GM21528 (cell line): ENCODE measurements at regions not wholly inside any gene's neighbourhood (a gene's known extent, or its start where the extent isn't known, plus 50 kb on each side); places are given as distances from the start of the nearest gene placed in this dataset.

ENCODE experiments used
- ATAC-seq: cut with Tn5 transposase; IDR thresholded peaks from one replicate; pipeline ENCODE4 v1.9.1; 2021; ENCODE audit warnings: mild to moderate bottlenecking, moderate library complexity; ENCODE audit not compliant: unreplicated experiment, low FRiP score

DNA sequence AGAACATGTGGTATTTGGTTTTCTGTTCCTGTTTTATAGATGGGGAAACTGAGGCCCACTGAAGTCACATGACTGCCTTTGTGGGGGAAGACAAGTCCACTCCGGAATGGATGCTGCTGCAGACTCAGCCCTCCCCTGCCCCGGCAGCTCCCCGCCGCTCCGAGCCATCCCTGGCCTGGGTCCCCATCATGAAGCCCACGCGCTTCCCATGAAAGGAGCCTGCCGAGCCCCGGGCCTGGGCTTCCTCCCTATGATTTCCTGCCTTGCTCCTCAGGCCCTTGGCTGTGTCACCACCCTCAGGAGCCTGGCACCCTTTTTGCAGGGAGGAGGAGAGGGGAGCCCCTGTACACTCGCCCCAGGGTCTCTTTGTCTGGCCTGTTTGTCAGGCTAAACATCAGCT is 125.3 kb upstream of the FOXF1 start:
- no peak for ATAC-seq

DNA sequence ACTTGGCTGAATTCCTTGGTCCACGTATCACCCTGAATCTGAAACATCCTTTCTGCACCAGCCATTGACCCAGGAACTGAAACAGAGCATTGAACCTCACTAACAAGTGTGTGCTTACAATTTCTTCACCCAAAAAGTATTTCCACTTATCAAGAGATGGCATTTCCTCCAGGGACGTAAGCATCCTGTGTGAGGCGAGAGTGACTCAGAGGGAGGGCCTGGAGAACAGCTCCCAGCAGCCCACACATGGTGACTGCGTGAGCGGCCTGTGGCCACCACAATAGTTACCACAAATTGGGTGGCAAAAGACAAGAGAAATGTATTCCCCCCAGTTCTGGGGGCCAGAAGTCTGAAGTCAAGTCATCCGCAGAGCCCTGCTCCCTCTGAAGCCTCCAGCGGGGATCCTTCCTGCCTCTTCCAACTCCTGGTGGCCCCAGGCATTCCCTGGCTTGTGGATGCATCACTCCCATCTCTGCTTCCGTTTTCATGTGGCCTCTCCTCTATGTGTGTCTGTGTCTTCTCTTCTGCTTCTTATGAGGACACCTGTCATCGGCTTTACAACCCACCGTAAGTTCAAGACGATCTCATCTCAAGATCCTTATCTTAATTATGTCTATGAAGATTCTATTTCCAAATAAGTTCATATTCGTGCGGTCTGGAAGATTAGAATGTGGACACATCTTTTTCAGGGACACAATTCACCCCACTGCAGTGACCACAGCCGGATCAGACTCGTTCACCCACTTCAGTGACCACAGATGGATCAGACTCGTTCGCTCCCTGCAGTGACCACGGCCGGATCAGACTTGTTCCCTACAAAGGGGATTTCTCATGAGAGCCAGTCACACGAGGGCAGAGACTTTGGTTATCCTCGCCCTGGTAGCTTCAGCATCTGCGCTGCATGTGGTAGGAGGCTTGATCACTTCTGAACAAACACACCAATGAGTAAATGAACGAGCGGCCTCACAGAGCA is 122.6 kb upstream of the FOXF1 start:
- ATAC-seq: no peak

DNA sequence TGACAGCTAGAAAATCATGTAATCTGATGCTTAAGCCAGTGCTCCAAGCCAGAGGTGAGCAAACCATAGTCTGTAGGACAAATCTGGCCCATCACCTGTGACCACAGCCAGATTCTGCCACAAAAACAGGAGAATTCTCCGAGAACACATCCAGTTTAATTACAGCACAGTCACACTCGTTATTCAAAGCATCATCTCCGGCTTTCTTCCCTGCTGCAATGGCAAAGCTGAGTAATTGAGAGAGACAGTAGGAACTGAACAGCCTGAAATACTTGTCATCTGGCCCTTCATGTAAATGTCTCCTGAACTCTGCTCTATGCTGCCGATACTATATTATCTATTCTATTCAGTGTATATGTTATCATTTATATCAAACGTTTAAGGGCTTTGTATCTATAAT is 121.4 kb upstream of the FOXF1 start:
- ATAC-seq: no peak

DNA sequence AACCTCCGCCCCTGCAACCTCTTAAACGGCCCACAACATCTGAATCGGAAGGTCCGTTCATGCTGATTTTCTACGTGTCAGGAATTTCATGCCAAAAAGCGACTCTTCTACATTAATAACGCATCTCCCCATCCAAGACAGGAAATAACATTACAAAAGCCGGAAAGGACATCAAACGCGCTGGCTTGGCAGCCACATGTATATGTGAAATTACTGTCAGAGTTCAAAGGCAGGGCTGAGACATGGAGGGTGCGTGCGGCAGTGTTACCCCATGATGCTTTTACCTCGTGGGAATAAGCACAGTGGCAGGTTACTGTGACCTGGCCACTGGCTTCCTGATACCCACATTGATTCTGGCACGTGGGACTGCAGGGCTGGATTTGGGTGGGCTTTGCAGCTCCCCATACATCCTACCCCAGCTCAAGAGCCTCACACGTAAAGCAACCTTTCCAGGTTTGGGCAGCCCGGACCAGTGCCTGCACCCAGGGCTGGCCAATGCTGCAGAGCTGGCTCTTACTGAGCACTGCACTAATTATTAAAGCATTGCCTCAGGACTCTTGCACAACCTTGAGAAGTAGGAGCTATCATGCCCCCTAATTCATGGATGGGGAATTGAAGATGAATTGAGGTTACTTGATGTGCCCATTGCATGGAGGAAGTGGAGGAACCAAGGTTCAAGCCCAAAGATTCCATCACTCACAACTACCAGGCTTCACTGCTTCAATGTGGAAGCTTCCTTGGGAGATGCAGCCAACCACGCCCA is 120.6 kb upstream of the FOXF1 start:
- ATAC-seq: no peak

DNA sequence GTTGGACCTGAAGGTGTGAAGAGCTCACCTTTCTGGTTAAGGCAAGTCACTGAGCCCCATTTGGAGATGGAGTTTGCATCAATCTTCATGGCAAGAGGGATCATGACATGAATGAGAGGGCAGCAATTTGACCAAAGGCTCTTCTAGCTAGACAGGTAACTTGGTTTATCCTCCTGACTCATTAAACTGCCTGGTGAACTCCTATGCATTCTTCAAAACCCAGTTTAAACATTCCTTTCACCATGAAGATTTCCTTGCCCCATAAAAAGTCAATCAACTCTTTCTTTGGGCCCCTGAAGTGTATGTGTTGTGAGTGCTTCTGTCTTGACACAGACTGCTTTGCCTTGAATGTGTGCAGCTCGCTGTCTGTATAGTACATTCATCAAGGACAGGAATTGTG is 120.0 kb upstream of the FOXF1 start:
- no peak for ATAC-seq

DNA sequence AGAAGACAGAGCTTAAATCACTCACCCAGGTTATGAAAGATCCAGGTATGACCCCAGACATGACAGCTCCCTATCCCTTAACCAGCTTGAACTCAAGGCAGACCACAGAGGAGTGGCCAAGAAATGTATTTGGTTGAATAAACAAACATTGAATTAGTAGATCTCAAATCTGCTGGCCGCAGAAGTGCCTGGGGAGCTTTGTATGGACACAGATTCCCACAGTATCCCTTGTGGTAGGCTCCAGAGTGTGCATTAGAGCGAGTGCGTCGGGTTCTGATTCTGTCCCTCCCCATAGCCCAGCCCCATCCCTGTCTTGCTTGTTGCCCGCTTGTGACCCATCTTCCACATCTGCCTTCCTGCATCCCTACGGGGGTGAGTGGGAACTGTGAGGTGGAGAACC is 118.8 kb upstream of the FOXF1 start:
- ATAC-seq: no peak

DNA sequence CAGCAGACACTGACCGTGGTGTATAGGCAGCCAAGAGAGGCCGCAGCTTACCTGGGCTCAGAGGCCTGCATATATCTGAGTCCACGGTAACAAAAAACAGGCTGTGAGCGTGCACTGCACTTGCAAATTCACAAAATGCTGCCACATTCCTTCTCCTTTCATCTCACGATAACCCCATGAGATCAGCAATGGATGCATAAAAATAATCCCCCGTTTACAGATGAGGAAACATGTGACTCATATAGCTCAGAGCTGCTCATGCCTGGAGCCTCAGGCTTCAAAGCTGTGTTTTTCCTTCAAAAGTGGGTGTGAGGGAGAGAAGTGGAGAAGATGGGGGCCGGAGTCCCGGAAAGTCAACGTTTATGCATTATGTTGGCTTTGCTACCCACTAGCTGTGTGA is 118.3 kb upstream of the FOXF1 start:
- no peak for ATAC-seq

DNA sequence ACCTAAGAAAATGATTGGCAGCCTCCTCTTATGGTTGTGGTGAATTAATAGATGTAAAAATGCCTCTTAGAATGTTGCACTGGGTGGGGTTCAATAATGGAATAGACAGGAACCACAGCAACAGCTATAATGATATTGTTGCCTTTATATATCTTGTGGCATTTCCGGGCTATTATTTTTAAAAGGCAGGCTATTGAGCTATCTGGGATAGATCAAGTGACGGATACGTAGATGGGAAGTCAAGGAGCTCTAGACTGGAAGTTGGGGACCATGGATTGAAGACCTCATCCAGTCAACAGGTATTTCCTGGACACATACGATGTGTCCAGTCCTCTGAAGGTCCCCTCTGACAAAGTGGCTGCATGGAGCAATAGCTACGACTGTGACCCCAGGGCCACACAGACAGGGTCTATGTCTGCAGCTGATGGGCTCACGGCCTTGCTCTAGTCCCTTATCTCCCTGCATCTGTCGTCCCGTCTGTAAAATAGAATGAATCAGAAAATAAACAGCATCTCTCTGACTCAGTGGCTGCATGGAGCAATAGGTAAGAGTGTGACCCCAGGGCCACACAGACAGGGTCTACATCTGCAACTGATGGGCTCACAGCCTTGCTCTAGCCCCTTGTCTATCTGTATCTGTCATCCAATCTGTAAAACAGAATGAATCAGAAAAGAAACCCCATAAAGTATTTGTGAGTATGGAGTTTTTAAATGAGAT is 117.7 kb upstream of the FOXF1 start:
- ATAC-seq: no peak

DNA sequence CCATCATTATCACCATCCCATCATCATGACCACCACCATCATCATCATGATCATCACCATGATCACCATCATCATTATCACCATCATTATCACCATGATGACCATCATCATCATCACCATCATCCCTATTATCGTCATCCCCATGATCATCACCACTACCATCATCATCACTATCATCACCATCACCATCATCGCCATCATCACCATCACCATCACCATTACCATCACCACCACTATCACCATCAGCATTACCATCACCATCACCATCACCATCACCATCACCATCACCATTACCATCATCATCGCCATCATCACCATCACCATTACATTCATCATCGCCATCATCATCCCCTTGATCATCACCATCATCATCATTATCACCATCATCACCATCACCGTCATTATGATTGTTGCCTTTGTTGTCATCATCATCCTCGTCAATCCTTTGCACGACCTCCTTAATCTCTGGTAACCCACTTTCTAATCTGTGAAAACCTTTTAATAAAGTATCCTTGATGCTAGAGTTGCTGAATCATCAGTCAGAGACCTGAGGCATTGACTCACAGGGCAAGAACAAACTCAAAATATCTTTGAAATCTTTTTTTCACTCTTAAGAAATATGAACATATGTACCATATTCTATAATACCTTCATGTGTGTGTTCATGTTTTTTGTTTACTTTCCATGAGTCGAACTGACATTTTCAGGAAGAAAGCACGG is 116.3 kb upstream of the FOXF1 start:
- no peak for ATAC-seq

DNA sequence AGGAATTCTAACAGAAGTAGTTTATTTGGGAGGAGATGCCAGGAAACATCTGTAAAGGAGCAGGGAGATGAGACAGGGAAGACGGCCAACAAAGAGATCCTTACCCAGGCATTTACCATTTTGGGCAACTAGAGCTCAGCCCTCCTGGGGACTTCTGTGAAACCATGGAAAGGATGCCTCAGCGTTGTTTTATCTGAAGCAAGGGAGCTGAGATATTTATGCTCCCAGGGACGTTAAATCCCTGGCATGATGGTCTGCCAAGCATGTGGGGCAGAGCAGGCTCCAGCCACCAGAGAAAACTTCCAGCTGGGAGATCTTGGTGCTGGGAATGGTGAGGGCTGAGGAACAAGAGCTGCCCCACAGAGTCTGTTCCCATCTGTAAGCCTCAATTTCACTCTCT is 114.8 kb upstream of the FOXF1 start:
- no peak for ATAC-seq

DNA sequence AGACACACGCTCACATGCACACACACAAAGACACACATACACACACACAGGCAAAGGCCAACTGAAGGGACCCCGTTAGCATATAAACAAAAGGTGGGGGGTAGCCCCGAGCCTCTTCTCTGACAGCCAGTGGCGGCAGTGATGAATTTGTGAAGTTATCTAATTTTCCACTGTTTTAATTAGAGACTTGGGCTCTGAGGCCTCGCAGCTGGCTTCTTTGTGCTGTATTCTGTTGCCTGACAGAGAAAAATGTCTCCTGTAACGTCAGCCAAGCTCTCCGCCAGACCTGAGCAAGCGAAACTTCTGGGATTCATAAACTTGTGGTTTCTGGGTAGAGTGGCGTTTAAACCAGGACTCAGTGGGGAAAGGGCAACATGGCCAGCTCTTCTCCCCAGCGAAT is 113.9 kb upstream of the FOXF1 start:
- ATAC-seq: no peak

DNA sequence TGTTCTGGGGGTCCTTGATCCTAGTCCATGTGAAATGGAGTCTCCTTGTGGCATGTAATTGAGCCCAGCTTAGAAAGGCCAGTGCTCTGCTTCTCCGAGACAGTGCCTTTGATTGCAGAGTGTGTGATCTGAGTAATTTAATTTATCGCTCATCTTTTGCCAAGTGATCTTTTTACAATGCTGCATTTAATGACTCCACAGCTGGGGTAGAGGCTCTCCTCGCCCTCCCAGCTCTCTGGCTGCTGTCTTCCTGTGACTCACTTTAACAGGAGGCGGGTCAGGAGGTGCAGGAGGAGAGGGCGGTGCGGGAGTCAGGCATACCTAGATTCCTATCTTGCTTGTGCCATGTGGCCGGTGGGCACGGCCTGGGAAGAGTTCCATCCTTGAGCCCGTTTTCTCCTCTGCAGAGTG is 113.4 kb upstream of the FOXF1 start:
- no peak for ATAC-seq

DNA sequence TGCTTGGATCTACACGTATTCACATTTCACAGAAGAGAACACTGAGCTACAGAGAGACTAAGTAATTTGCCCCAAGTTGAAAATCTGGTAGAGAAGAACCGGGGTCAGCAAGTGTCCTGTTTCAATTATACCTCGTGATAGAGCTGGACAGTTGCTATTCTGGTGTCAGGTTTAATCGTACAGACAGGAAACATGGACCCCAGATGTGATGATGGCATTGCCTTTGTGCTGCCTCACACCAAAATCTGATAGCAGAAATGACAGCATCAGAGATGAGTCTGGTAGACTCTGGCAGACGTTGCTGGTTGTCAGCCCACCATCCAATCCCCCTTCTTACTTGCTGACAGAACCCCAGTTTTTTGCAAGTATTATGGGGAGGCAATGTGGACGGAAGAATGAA is 112.1 kb upstream of the FOXF1 start:
- ATAC-seq: no peak

DNA sequence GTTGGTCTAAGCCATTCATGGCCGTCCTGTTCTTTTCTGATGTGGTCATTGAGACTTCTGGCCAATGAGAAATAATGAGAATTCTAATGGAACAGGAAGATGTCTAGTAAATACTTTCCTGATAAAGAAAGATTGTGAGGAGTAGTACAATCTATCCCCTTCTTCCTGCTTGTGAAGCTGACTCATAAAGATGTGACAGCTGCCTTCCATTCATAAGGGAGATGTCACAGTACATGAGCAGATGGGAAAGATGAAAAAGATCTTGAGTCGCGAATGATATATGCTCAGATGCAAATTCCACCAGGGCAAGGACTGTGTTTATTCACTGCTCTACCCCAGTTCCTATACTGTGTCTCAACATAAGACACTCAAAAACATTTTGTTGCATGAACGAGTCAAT is 111.7 kb upstream of the FOXF1 start:
- ATAC-seq: no peak

DNA sequence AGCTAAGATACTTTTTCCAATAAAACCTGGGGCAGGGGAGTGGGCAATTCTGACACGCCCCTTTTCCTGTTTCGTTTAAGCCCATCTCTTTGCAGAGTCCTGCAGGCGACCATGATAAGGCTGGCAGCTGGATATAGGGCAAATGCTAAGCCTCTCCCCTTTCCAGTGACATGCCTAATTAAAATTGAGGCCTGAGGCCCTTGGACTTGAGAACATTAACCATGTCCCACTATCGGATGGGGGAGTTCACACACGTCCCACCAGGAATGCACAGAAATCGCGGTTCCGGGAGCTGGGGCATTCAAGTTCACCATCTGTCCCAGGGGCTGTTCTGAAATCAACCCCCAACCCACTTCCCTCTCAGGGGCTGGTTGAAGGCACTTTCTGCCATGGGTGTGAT is 109.2 kb upstream of the FOXF1 start:
- ATAC-seq: no peak

DNA sequence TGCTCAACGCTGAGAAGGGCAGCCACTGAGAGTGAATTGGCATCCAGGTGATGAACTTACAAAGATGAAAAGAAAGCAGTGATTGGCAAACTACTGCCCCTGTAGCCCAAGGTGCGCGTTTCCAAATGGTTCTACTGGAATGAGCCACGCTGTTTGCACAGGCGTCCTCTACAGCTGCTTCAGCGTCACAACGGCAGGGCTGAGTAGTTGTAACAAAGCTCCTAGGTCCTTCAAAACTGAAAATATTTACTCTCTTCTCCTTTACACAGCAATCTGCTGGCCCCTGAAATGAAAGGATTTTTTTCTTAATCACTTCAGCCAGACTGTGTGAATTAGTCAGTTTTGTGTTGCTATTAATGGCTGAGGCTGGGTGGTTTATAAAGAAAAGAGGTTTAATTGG is 107.2 kb upstream of the FOXF1 start:
- ATAC-seq: no peak

DNA sequence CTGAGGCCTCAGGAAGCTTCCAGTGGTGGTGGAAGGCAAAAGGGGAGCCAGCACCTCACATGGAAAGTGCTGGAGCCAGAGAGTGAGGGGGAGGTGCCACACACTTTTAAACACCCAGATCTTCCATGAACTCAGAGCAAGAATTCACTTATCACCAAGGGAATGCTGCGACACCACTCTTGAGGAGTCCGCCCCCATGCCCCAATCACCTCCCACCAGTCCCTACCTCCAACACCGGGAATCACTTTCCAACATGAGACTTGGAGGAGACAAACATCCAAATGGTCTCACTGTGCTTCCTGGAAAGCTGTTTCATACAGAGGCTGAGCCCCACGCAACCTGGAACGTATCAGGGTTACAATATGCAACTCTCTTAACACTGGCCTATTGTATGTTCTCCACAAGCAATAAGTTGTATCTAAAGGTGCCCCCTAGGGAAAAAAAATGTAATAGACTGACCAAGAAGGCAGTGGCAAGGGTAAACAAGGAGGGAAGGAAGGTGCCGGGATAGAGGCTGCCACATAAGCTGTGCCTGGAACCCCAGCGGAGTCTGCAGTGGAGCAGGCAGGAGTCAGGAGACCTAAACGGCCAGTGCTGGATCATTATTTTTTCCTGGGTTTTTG is 106.7 kb upstream of the FOXF1 start:
- no peak for ATAC-seq

DNA sequence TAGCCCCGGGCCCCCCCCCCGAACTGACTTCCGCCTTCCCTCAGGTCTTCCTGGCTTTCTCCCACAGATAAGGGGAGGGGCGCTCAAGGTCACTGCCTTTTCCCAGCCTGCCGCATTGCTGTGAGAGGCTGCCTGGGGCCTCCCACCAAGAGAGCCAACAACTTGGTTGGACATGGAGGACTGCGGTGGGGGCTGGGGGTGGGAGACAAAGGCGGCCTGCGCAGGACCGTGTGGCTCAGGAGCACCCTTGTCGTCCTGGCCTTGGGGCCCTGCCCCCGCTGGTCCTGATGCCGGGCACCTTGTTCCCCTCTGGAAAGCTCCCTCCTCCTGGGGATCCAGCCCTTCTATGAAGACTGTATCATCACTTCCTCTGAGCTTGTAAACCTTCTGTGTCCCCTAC is 105.6 kb upstream of the FOXF1 start:
- ATAC-seq: no peak

DNA sequence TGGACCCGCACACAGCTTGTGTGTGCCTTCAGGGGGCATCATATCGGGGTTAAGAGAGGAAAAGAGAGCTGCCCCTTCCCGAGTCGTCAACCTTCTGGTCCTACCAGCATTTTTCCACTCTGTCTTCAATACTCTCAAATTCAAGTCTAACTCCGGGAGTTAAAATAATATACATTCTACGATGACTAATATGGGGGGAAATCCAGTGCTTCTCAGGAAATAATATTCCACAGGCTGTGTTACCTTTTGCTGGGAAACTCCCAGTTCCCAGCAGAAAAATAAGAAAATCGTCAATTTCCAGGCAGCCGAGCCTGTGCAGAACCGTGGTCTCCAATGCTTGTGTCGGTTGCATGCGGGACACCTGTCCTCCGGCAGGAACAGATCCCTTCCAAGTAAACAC is 105.0 kb upstream of the FOXF1 start:
- no peak for ATAC-seq

DNA sequence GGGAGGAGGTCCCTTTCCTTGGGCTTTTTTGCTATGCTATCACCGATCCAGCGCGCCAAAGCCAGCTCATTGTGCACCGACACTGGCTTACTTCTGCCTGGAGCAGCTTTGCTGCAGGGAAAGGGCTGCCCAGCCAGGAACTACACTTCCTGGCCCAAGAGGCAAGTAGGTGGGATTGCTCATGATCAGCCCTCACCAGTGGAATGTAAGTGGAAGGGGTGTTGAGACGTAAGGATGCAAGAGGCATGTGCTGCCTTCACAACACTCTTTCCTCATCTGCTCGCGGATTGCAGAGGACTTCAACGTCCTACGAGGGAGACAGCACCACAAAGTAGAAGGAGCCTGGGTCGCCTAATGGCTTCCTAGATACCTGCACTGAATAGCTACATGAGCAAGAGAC is 104.3 kb upstream of the FOXF1 start:
- ATAC-seq: no peak
